K562 (cell line): ENCODE measurements at regions not wholly inside any gene's neighbourhood (a gene's known extent, or its start where the extent isn't known, plus 50 kb on each side); places are given as distances from the start of the nearest gene placed in this dataset.

Experiments
- ATAC-seq: fragments of 200-7000 bp; cut with Tn5 transposase; 3 replicates; pipeline ENCODE4 v1.9.1; 2020; ENCODE audit warnings: moderate library complexity
- BruUV-seq: library from RNA; stranded (reverse); fragments of 400-500 nt; replicated peaks from 2 replicates; lab custom pipeline; 2021; lab: Mats Ljungman, UMichigan
- CTCF ChIA-PET: fragments of 300-600 bp; formaldehyde crosslinking; extraction: SDS; loops from one replicate; lab custom pipeline; 2021; ENCODE audit warnings: low intra/inter-chr PET ratio; lab: Yijun Ruan, JAX
- POLR2A ChIA-PET: fragments of 300-600, 350-650 bp; sonication (Branson Sonifier 250); formaldehyde crosslinking; extraction: SDS; loops from one replicate; lab custom pipeline; 2021; ENCODE audit warnings: antibody characterized with exemption, inconsistent platforms; lab: Yijun Ruan, JAX
- DNase-seq, 4 experiments: peaks; one replicate each; pipeline versions ENCODE4 v3.0.0 to v3.0.0-alpha.2; 2011 to 2018; ENCODE audit warnings: low spot score in 3 of 4, mixed read lengths in 3 of 4; ENCODE audit errors: extremely low read depth in 1 of 4
- FAIRE-seq: peaks from 2 replicates; lab custom pipeline; 2011; peaks lifted over from hg19 to GRCh38; lab: Jason Lieb, UNC
- H2AFZ ChIP-seq: 2 replicates; pipeline ENCODE4 v1.6.0; 2011; ENCODE audit warnings: low read depth, low read length, control low read depth, inconsistent platforms
- H3K27ac ChIP-seq: fragments of 200-600 bp; 3 replicates; pipeline ENCODE4 v1.8.0; 2011; ENCODE audit warnings: low read depth, mild to moderate bottlenecking, control low read depth, inconsistent platforms, low read length, moderate library complexity, mixed read lengths; ENCODE audit errors: extremely low read depth
- H3K27me3 ChIP-seq, 2 experiments: fragments of 300-600 bp in 1 of 2; 2 replicates in 1 of 2; 3 replicates in 1 of 2; pipeline versions ENCODE4 v1.6.0 to v1.8.0; 2011; ENCODE audit warnings: inconsistent platforms in 2 of 2, low read length in 2 of 2, mild to moderate bottlenecking in 1 of 2, mixed read lengths in 1 of 2, moderate library complexity in 1 of 2; ENCODE audit not compliant: control insufficient read depth in 2 of 2, insufficient read depth in 2 of 2
- H3K36me3 ChIP-seq: fragments of 300-600 bp; 3 replicates; pipeline ENCODE4 v1.8.0; 2011; ENCODE audit warnings: mild to moderate bottlenecking, low read length, inconsistent platforms; ENCODE audit not compliant: control insufficient read depth, insufficient read depth
- H3K4me1 ChIP-seq, 2 experiments: fragments of 200-600 bp in 1 of 2; replicated peaks in 1 of 2; 2 replicates in 1 of 2; 3 replicates in 1 of 2; pipeline versions ENCODE4 v1.5.1 to v1.8.0; 2011; ENCODE audit warnings: inconsistent platforms in 2 of 2, low read length in 2 of 2, mild to moderate bottlenecking in 1 of 2, mixed read lengths in 1 of 2, moderate library complexity in 1 of 2; ENCODE audit not compliant: control insufficient read depth in 2 of 2, insufficient read depth in 2 of 2
- H3K4me2 ChIP-seq: 2 replicates; pipeline ENCODE4 v1.6.1; 2011; ENCODE audit warnings: low read length, control low read depth, inconsistent platforms, mixed read lengths; ENCODE audit not compliant: insufficient read depth
- H3K4me3 ChIP-seq: fragments of 200-600 bp; sonication (generic), shearing (Covaris generic); 2 replicates; pipeline ENCODE4 v1.5.1; 2016; ENCODE audit warnings: control low read depth, inconsistent platforms
- H3K79me2 ChIP-seq: fragments of 200-600 bp; 3 replicates; pipeline ENCODE4 v1.8.0; 2011; ENCODE audit warnings: low read length, inconsistent platforms; ENCODE audit not compliant: control insufficient read depth, insufficient read depth
- H3K9ac ChIP-seq, 2 experiments: 2 replicates each; pipeline versions ENCODE4 v1.6.0 to v1.6.1; 2011; ENCODE audit warnings: low read depth in 2 of 2, low read length in 2 of 2, control low read depth in 1 of 2, inconsistent platforms in 1 of 2, mild to moderate bottlenecking in 1 of 2, mixed read lengths in 1 of 2; ENCODE audit not compliant: insufficient read depth in 1 of 2
- H3K9me1 ChIP-seq: one replicate; pipeline ENCODE4 v1.6.0; 2011; ENCODE audit warnings: inconsistent platforms, mild to moderate bottlenecking, low read length, moderate library complexity; ENCODE audit not compliant: control insufficient read depth, insufficient read depth
- H3K9me3 ChIP-seq: replicated peaks from 2 replicates; pipeline ENCODE4 v1.5.1; 2011; ENCODE audit warnings: low read depth, low read length, inconsistent platforms; ENCODE audit not compliant: control insufficient read depth, insufficient read depth
- H4K20me1 ChIP-seq: replicated peaks from 2 replicates; pipeline ENCODE4 v1.6.1; 2011; ENCODE audit warnings: low read length, inconsistent platforms, mixed read lengths; ENCODE audit not compliant: control insufficient read depth, insufficient read depth
- BCL6 ChIP-seq: fragments of 250-450 bp; sonication (Bioruptor Pico); IDR thresholded peaks from 2 replicates; pipeline ENCODE4 v1.4.0; 2020
- CBFA2T3 ChIP-seq: fragments of 450-650 bp; IDR thresholded peaks from 2 replicates; pipeline ENCODE4 v1.6.1; 2017
- CHD1 ChIP-seq: fragments of 200-600 bp; sonication (generic); IDR thresholded peaks from one replicate; pipeline ENCODE4 v1.6.1; 2012; ENCODE audit warnings: mild to moderate bottlenecking, moderate library complexity, low read length, inconsistent platforms
- FOSL1 ChIP-seq: fragments of 200-800 bp; sonication (Bioruptor generic); conservative IDR thresholded peaks from 2 replicates; pipeline ENCODE4 v1.6.1; 2016; ENCODE audit warnings: missing genetic modification characterization, missing compliant biosample characterization
- GABPB1 ChIP-seq: sonication (generic); formaldehyde crosslinking; IDR thresholded peaks from 2 replicates; pipeline ENCODE4 v1.8.0; 2022; ENCODE audit warnings: mild to moderate bottlenecking, missing genetic modification reagents
- KAT2B ChIP-seq: IDR thresholded peaks from one replicate; pipeline ENCODE4 v1.6.1; 2012; ENCODE audit warnings: low read depth, mild to moderate bottlenecking, control low read depth, inconsistent platforms, low read length, moderate library complexity
- NBN ChIP-seq: fragments of 450-650 bp; IDR thresholded peaks from 2 replicates; pipeline ENCODE4 v1.6.1; 2016; ENCODE audit warnings: low read depth, mild to moderate bottlenecking
- ZNF282 ChIP-seq: sonication (generic); formaldehyde crosslinking; IDR thresholded peaks from 2 replicates; pipeline ENCODE4 v1.8.1; 2023; ENCODE audit warnings: missing genetic modification reagents
- WGBS: fragments of 100-300 bp; shearing (Covaris generic); methylation state at CpG from one replicate; pipeline ENCODE4 v1.1.6; 2016; ENCODE audit warnings: low coverage, mixed read lengths; ENCODE audit not compliant: insufficient coverage; ENCODE audit errors: missing lambda C conversion rate; 5-methylcytosine and 5-hydroxymethylcytosine counted together
- in situ Hi-C: fragments of 300-500 bp; cut with MboI; formaldehyde crosslinking; loops from 4 replicates; pipeline ENCODE4 v1.15.0; 2018; ENCODE audit warnings: inconsistent platforms, mixed read lengths
- intact Hi-C: fragments of 100-400 bp; cut with micrococcal nuclease; formaldehyde crosslinking; loops from 2 replicates; pipeline ENCODE4 v1.14.2; 2022

DNA sequence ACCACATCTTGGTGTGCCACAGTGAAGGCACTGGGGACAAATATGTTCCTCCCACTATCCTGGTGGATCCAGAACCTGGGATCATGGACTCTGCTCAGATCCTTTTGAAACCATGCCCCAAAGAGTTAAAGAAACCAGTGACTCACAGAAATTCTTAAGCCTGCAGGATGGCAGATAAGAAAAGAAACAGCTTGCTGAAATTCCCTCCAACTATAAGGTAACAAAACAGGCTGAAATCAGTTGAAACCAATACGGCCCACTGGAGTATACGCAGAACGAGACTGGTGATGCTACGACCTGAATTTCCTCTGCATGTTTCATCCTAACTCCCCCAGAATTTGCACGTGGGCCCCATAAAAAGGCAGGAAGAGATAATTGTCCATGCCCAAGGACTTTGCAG is 209.6 kb downstream of the TJP1 start:
- POLR2A ChIA-PET = interaction anchor here (0.6 to 1.7 kb wide), 2 partner anchors 10 to 1955 kb away, joined by 3 to 5 read pairs; no protein-coding TSS in a partner anchor
- ATAC-seq (no peak), FAIRE-seq (no peak), DNase-seq (no peak)
- CTCF ChIA-PET = no interaction called here
- H3K9me3 ChIP-seq = no peaks in the 10 kb centered on the region
- TF ChIP-seq FOSL1 (tag) (peak; percentile 58), BCL6 (no peak), CBFA2T3 (peak; percentile 45), NBN (no peak)
- TF ChIP-seq, all 486 proteins: peak for 2
- Histone ChIP-seq H3K9me1 (no peaks in the 10 kb centered on the region), H2AFZ (no peak overlapping the region), H3K79me2 (no peaks in the 10 kb centered on the region), H3K4me3 (no peak overlapping the region), H3K27me3 (peaks cover 5 to 7% of the 10 kb centered on the region in 2 experiments; a peak in 3 of 5 replicates), H3K27ac (no peak overlapping the region), H3K36me3 (no peaks in the 10 kb centered on the region), H4K20me1 (peaks cover 3% of the 10 kb centered on the region; the same call in 1 of the 2 replicates), H3K4me2 (no peak overlapping the region), H3K4me1 (no peaks in the 10 kb centered on the region; a peak in 1 of 5 replicates), H3K9ac (no peak overlapping the region)
- no TSS peak for BruUV-seq
- 2% methylated on average over 5 of the region's 5 CpGs for WGBS
- intact Hi-C loops = no loop called here
- in situ Hi-C loops = no loop called here

DNA sequence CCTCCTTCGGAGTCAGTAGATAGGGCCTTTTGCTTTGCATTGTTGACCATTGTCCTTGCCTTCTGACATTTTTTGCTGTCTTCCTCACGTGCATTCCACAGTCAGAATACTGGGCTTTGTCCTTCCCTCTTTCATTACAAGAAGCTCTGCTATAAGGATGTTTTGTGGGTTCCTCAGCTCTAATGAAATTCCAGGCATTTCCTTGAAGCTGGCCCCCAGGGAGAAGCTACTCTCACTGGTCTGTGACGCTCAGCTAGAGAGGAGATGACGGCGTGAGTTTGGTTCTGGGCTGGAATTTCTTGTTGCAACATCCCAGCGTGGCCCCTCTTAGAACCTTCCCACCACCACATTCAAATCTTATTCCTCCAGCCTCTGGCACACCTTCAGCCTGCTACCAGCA is 210.2 kb downstream of the TJP1 start:
- Histone ChIP-seq H3K9me1 (no peaks in the 10 kb centered on the region), H2AFZ (no peak overlapping the region), H3K9me3 (no peaks in the 10 kb centered on the region), H3K9ac (no peak overlapping the region), H3K27ac (no peak overlapping the region), H3K4me1 (no peaks in the 10 kb centered on the region; a peak in 1 of 5 replicates), H3K4me3 (no peak overlapping the region), H3K79me2 (no peaks in the 10 kb centered on the region), H4K20me1 (no peaks in the 10 kb centered on the region), H3K36me3 (no peaks in the 10 kb centered on the region), H3K4me2 (no peak overlapping the region), H3K27me3 (peaks cover 4 to 5% of the 10 kb centered on the region in 2 experiments; a peak in 2 of 5 replicates)
- intact Hi-C loops (no loop called here), in situ Hi-C loops (no loop called here)
- ATAC-seq (no peak), FAIRE-seq (no peak), DNase-seq (no peak)
- no TSS peak for BruUV-seq
- ChIA-PET POLR2A (no interaction called here), CTCF (no interaction called here)
- 0% methylated on average over 6 of the region's 6 CpGs for WGBS
- TF ChIP-seq GABPB1 (CRISPR knock-in tag) (no peak), CHD1 (no peak), ZNF282 (CRISPR knock-in tag) (no peak), KAT2B (no peak)
